Midbrain (tissue), 1 donor: ENCODE measurements at regions not wholly inside any gene's neighbourhood (a gene's known extent, or its start where the extent isn't known, plus 50 kb on each side); places are given as distances from the start of the nearest gene placed in this dataset.

Source experiments
- DNase-seq: peaks from one replicate; lab custom pipeline; 2025; lab: John Stamatoyannopoulos, UW

- no peak for DNase-seq
Observed at GRCh38 chr7:54629771-54630170, 87.6 kb downstream of the VSTM2A start.

- DNase-seq = no peak
Observed at GRCh38 chr7:54622696-54623309, 80.6 kb downstream of the VSTM2A start.
